ENCODE measurements at regions not wholly inside any gene's neighbourhood (a gene's known extent, or its start where the extent isn't known, plus 50 kb on each side); places are given as distances from the start of the nearest gene placed in this dataset.

- TF ChIP-seq SMC3 (IDR thresholded peaks at IDR 0.05; ENCODE audit: low read depth, low read length) (no peak), CEBPB (IDR thresholded peaks at IDR 0.05; ENCODE audit: low read depth, low read length) (no peak), POLR2A (IDR thresholded peaks at IDR 0.05; ENCODE audit: low read depth, low read length) (no peak), MAFK (IDR thresholded peaks at IDR 0.05; ENCODE audit: low read depth, low read length) (no peak), RCOR1 (IDR thresholded peaks at IDR 0.05; ENCODE audit: insufficient replicate concordance, low read length) (no peak)
- TF ChIP-seq, protein P1, sequence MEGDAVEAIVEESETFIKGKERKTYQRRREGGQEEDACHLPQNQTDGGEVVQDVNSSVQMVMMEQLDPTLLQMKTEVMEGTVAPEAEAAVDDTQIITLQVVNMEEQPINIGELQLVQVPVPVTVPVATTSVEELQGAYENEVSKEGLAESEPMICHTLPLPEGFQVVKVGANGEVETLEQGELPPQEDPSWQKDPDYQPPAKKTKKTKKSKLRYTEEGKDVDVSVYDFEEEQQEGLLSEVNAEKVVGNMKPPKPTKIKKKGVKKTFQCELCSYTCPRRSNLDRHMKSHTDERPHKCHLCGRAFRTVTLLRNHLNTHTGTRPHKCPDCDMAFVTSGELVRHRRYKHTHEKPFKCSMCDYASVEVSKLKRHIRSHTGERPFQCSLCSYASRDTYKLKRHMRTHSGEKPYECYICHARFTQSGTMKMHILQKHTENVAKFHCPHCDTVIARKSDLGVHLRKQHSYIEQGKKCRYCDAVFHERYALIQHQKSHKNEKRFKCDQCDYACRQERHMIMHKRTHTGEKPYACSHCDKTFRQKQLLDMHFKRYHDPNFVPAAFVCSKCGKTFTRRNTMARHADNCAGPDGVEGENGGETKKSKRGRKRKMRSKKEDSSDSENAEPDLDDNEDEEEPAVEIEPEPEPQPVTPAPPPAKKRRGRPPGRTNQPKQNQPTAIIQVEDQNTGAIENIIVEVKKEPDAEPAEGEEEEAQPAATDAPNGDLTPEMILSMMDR (conservative IDR thresholded peaks at IDR 0.05; ENCODE audit: low read depth, low read length): no peak
Observed at GRCh38 chr13:73250061-73250460, 191.3 kb downstream of the KLF5 start.
